HG02840 (cell line): ENCODE measurements at regions not wholly inside any gene's neighbourhood (a gene's known extent, or its start where the extent isn't known, plus 50 kb on each side); places are given as distances from the start of the nearest gene placed in this dataset.

Source experiments
- ATAC-seq: cut with Tn5 transposase; IDR thresholded peaks from one replicate; pipeline ENCODE4 v1.9.1; 2021; ENCODE audit warnings: mild to moderate bottlenecking, moderate library complexity, moderate number of reproducible peaks; ENCODE audit not compliant: unreplicated experiment, low FRiP score

DNA sequence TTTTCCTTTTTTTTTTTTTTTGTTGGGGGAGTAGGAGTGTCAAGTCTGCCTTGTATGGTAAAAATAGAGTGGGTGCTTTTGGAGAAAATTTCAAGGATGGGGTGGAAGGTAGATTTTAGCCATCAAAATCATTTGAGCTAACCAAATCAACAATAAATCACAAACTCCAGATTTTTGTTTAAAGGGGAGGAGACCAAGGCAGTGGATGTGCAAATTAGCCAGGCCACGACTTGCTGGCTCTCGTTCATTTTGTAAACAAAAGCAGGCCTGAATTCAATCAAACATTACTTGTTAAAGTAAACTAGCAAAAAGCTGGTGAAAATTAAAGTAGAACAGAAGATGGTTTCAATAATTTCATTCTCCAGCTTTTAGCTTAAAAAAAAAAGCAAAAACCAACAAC lies 387.2 kb downstream of the BMP4 start:
- ATAC-seq: no peak

DNA sequence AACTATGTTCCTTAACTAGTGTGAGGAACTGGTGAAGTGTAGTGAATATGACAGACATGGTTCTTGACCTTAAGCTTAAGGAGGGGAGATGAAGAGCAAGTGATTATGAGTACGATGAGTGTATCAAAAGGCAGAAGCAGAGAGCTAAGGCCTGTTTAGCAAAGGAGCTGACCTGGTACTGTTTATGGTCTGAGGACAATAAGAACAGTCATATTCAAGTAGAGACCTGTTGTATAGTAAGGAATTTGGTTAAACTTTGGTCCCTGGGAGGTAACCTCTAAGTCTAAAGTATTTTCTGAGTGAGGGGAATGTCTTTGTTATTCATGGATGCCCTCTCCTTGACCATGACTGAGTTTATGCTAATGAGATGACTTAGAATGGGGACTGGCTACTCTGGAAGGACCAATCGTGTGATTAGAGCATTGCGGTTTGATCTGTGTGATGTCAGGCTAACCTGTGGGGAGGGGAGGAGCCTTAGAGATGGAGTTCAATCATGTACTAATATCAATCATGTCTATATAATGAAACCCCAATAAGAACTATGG lies 389.3 kb downstream of the BMP4 start:
- ATAC-seq: no peak

DNA sequence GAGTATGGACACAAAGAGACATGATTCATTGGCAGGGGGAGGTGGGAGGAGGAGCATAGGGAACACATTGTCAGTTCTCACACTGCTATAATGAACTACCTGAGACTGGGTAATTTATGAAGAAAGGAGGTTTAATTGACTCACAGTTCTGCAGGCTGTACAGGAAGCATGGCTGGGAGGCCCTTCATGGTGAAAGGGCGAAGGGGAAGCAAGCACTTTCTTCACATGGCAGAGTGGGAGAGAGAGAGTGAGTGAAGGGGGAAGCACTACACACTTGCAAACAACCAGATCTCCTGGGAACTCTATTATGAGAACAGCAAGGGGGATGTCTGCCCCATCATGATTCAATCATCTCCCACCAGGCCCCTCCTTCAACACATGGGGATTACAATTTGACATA lies 391.8 kb downstream of the BMP4 start:
- no peak for ATAC-seq

DNA sequence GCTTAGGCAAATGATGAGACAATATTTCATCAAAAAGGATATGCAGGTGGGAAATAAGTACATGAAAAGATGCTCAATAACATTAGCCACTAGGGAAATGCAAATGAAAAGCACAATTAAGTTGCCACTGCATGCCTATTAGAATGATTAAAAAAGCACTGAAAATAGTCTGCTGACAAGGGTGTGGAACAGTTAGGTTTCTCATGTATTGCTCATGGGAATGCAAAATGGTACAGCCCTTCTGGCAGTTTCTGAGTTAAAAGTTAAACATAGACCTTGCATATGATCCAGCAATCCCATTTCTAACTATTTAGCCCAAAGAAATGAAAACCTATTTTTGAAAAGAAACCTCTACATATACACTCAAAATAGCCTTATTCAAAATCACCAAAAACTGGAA lies 393.0 kb downstream of the BMP4 start:
- ATAC-seq: no peak

DNA sequence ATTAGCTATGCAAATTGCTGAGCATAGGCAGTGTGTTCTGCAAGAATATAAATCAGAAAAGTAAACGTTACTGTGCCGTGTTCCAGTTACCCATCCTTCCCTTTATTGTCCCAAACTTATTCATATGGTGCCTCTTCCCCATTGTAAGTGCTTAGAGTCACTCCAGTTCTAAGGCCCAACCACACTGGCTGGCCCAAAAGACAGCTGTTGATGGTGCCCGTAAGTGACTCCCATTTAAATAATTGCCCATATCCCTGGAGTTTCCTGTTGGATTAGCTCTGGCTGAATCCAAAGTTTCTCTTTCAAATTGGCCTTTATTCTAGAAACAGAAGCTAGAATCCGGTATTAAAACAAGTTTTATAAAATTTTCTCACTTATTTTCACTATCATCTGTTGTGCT lies 400.1 kb upstream of the DDHD1 start:
- ATAC-seq: no peak

DNA sequence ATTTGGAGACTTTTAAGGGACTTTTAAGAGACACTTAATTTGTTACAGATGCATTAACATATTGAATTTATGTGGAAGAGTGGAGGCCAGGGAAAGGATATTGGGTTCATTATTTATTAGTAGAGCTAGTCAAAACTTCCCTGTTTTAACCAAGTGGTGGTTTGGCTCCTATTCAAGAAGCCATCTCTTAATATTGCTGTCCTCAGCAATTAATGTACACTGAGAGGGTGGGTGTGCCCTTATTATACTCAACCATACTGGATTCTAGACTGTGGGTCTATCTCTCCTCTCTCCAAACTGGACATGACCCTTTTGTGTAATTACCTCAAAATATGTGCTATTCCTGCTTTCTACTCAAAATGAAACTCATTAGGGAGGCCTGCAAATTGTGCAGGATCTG lies 398.7 kb upstream of the DDHD1 start:
- ATAC-seq: no peak

DNA sequence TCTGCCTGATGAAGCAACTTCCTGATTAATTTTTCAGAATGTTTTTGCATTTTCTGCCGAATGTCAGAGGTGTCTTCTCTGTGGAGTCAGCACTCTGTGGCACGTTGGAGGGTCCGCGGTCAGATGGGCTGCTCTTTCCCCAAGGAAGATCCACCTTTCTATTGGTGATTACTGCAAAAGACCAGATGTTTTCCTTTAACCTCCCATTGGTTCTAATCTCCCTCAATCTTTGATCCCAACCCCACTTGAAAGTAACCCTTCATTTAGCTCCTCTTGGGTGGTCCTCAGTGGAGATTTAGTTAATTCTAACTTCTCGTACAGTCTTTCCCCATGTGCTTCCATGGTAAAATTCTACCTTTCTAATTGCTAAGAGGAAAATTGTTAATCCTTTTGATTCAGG lies 397.7 kb upstream of the DDHD1 start:
- no peak for ATAC-seq

DNA sequence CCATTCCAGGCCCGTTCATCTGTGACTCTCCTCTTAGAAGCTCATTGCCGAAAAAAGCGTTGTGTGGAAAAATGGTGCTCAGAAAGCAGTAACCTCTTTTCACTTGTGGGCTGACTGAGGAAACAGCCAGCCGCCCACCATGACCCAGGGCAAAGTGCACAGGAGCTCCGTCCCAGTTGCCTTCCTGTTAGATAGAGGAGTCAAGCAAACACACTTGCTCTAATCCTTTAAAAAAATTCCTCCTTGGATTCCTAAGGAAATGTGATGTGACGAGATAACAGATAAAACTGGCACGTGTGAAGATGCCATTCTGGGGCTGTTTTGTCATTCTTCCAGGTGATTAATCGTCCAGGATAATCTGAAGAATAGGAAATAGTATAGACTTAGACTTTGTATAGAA lies 396.8 kb upstream of the DDHD1 start:
- no peak for ATAC-seq

DNA sequence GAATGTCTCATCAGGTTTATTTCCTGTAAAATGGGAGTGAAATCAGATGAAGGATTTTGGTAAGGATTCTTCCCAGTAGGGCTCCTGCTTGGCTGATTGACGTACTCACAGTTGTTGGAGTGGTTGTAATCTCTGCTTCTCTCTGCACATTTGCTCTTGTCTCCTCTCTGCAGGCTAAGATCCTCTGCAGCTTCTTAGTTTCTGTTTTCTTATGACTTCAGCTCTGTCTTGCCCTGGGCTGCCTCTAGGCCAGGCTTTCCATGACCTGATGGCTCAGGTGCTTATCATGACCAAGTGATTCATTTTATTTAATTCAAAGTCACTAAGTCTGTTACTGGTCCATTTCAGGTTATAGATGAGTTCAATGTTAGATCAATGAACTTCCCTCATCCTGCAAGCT lies 394.5 kb upstream of the DDHD1 start:
- ATAC-seq: no peak

DNA sequence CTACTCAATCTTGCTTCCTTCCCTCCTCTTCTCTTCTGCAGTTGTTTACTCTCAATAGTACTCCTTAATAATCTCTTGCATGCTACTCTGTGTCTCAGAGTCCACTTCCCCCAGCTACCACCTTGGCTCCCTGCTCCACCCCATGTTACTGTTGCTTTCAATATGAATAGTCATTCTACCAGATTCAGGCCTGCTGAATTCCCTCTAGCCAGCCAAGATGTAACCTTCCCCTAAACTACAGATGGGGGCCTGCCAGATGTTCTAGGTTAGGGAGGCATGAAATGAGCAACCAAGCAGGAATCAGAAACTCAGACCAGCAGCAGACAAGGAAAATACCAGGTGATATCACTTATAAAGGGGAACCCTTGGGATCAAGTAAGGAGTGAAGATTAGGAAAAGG lies 392.1 kb upstream of the DDHD1 start:
- no peak for ATAC-seq

DNA sequence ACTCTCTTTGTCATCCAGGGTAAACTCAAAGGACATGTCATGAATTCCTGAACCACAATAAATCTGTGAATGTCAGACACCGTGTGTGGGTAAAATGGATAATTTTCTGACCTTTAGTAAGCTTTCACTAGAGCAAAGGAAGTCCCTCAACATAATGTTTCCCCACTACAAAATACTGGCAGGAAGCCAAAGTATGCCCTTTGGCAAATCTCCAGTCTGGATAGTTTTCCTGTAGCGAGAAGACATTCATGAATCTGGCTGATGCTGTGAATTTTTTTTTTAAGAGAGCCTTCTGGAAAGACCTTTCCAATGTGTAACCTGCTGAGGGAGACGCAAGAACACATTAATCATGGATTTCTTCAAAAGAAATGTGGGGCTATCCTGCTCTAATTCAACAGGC lies 389.6 kb upstream of the DDHD1 start:
- ATAC-seq: no peak

DNA sequence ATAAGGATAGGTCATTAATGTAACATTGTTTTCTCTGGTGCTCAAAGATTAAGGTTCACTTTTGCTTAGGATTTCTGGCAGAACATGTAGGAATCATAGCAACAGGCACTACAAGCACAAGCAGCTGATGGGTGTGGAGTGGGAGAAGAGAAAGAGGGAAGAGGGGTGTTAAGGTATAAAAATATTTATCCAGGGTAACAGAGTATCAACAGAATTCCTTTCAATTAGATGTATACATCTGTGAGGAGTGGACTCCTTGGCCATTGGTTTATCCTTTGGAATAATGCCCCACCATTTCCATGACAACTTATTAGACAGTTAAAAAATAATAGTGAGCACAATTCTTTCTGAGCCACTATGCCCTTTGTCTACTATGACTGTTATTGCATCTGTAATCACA lies 388.3 kb upstream of the DDHD1 start:
- no peak for ATAC-seq

DNA sequence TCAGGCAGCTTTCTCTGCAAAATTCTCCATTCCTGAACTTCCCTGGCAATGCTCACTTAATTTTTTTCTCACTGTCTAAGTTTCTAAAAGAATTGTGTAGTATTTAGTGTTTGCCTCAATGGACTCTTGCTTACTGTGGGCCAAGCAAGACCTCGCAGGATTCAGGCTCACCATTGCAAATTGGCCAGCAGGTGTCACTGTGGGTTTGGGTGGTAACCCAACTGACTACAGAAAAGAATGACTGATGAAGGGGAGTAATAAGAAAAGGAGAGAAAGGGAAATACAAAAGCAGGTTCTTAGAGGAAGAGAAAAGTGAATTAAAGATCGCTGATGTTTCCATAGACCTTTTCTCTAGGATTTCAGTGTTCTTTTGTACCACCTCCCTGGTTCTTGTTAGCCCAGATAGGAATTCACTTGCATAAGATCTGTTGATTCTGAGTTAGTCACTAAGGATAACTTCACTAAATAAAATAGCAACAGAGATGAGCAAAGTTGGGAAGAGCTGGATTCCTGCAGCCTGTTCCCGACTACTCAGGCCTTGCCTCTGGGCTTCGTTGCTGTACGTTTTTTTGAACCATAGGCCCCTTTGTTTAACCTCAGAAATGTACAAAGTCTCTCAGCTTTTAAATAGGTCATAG lies 386.5 kb upstream of the DDHD1 start:
- no peak for ATAC-seq

DNA sequence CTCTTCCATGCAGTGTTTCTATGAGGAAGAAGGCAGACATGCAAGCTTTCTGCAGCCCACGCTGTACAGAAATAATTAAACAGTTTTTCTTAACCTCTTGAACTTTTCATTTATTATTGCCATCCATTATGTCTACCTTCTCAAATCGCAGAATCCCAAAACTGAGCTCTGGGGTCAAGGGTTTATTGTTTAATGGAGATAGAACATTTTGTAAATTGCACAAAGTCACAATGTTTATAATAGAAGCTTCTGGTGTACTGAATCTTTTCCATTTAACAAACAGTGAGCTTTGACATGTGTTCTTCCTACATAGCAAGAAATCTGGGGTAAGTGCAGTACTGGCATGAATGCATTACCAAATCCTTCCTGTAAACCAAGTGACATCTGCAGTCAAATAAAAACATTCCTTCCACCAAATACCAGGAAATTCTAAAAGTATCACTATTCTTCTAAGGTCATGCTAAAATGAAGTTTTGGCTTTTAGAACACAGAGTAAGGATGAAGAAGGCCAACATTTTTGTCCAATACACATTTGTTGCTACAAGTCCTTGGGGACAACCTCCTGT lies 385.3 kb upstream of the DDHD1 start:
- no peak for ATAC-seq

DNA sequence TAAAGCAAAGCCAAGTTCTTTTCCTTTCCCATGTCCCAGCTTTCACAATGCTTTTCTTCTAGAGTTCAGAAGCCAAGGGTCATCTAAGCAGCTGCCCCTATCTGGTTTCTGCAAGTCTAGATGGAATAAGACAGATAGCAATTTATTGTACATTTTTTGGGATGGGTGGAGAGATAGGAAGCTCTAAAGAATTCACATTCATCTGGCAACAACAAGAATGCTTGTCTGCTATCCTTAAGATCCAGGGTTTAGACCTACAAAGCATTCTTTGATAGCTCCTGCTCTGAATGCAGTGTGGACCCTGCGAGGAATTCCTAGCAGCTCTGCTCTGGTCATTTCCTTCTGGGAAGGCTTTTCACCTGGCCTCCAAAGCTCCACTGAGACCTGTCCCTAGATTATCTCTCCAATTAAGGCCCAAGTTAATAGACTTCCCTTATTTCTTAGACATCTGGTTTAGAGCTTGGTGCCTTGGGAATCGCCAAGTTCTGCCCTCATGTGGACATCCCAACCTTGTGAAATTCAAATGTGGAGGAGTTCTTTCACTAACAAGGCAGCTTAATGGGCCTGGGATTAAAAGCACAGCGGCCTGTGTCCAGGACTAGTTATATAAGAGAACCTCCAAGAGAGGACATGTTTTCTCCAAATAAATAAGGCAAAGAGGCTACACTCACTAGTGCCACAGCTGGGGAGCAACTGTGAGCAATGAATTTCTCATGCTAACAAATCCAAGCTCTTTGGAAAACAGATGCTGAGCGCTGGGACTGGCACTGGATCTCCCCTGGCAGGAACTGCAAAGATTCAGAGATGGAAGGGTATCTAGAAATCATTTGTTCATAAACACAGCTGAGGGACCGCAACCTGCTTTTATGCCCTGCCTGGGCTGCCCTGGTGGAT lies 384.5 kb upstream of the DDHD1 start:
- ATAC-seq: no peak

DNA sequence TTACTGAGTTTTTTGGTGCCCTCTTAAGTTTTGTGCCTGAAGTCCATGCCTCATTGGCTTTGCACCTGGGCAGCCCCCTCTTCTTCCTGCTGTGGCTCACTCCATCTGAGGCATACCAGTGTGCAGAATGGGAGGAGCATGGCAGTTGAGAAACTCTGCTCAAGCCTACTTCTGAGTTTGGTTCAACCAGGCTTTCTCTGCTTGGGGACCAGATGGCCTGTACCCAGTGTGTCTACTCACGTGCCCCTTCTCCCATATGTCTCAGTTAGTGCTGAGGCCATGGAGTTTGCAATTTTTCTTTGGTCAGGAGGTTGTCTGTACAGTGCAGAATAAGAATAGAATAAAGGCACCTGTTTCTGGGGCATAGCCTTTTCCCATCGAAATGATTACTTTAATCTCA lies 383.3 kb upstream of the DDHD1 start:
- no peak for ATAC-seq

DNA sequence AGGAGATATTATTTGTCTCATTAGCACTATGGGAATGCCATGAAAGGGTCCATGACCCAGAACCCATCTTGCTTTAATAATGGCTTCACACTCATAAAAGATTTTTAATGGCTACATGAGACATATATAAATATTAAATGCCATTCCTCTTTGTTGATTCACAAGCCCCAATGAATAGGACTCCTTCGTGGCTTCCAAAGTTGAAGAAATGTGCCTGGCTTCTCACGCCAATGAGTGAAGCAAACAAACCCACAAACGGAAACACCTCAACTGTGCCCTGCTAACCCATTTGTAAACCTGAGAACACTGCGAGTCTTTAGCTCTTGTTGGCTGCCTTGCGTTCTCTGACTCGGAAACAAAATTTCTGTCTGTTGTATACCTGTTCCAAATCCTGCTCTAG lies 381.7 kb upstream of the DDHD1 start:
- ATAC-seq: no peak

DNA sequence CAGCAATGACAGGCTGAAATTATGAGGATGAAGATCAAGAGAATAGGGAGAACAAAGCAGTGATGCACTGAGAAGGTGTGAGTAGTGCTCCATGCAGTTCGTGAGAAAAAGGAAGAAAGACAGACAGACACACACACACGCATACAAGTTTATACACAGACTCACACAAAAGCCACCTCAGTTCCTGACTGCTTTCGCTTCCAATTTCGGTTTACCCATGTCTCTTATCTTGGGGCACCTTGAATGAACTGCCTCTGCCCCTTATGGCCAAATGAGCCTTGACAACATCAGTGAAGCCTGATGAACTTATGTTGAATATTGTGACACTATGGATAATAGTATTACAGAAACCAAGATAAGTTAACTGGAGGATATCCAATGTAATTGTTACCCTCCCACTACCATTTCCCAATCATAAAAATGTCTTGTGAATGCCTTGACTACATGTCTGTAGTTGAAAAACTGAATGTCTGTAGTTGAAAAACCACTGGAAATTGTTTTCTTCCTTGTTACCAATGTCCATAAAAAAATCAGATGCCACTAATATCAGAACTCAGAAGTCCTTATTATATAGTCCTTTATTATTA lies 380.4 kb upstream of the DDHD1 start:
- no peak for ATAC-seq

DNA sequence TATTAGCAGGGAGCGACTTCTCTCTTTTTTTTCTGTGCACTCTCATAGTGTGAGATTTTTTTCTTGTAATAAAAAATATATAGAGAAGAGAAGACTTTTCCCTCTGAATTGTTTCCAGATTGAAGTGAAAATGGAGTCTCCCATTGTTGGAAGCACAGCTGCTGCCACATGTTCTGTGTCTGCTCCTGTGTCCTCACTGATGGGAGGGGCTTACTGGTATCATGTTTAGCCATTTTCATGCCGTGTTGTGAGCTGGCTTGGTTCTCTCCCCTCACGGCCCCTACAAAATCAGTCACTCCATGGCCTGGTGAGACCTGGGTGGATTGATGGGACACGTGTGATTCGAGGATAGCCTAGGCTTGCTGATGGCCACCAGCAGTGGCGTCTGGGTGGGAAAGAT lies 379.7 kb upstream of the DDHD1 start:
- no peak for ATAC-seq

DNA sequence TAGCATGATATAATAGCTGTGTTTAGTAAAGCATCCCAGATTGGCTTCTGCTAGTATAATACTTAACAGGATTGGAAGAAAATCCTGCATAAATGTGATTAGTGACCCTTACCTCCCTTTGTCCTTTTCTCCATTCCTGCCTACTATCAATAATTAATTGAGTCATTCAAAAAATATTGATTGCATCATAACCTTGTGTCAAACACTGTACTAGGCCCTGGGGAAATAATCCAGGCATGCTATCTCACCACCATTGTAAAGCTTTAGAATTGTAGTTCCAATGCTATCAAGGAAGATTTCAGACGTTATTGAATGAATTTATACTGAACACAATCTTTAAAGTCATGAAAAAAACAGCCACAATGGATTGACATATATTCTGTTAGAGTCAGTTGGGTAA lies 378.6 kb upstream of the DDHD1 start:
- no peak for ATAC-seq

DNA sequence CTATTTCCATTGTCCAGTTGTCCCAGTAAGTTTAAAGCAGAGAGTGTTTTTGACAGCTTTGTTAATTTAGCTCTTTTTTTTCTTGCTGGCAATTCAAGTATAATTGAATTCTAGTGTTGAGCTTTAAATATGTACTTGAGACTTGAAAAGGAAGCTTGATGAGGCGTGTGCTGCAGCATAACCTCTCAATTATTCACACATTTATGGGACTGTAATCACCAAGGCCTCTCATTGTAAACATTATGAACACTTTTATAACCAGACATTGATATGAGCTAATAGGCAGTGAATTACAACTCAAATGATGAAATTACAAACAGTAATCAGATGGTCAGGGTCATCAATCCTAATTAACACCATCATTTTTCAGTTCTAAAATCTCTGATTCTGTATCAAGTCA lies 378.0 kb upstream of the DDHD1 start:
- no peak for ATAC-seq
